GM21390 (cell line): ENCODE measurements at regions not wholly inside any gene's neighbourhood (a gene's known extent, or its start where the extent isn't known, plus 50 kb on each side); places are given as distances from the start of the nearest gene placed in this dataset.

ENCODE experiments used
- ATAC-seq: cut with Tn5 transposase; IDR thresholded peaks from one replicate; pipeline ENCODE4 v1.9.1; 2021; ENCODE audit not compliant: unreplicated experiment

- ATAC-seq = no peak
Measured at GRCh38 chr13:22047082-22047784, 376.4 kb downstream of the FGF9 start.

DNA sequence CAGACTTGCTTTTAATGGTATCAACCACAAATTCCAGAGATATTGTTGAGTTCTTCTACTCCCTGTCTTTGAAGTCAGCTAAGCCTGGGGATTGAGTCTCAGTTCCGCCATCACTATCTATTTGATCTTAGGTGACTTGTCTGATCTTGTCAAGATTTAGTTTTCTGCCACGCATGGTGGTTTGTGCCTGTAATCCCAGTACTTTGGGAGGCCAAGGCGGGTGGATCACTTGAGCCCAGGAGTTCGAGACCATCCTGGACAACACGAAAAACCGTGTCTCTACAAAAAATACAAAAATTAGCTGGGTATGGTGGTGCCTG lies 376.9 kb downstream of the FGF9 start:
- no peak for ATAC-seq

GRCh38 chr13:22049384-22049783 lies 378.5 kb downstream of the FGF9 start:
- no peak for ATAC-seq

GRCh38 chr13:22050951-22051563 lies 380.2 kb downstream of the FGF9 start:
- no peak for ATAC-seq

DNA sequence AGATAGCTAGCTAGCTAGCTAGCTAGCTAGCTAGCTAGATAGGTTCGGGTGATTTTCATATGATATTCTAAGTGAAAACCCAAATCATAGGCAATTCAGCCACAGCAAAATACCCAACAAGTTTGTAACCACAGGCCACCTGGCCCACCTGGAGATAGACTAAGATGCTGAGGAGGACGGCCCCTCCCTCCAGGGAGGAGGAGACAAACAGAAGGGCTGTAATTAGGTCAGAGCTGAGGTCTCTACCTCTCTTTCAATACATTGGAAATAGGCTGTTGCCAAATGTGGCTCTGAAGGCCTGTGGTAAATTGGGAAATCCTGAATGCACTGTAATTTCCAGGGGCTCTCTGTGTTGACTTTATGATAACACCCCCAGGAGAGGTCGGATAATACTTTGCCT lies 382.2 kb downstream of the FGF9 start:
- no peak for ATAC-seq

DNA sequence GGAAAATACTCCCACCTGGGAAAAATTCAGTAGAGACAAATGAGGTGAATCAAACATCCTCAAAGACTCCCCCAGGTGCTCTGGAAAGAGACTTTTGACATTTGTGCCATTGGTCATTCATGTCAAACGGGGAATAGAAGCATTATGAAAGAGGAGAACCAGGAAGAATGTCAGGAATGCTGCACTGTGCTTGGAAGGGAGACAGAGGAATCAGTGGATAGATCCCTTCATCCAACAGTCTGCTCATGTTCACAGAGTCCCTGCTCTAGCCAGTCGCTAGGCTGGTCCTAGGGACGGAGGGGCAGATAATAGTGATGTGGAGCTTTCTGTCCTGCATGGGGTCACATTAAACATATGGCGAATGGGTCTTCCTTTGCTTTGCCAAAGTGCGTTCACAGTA lies 384.4 kb downstream of the FGF9 start:
- ATAC-seq = no peak

DNA sequence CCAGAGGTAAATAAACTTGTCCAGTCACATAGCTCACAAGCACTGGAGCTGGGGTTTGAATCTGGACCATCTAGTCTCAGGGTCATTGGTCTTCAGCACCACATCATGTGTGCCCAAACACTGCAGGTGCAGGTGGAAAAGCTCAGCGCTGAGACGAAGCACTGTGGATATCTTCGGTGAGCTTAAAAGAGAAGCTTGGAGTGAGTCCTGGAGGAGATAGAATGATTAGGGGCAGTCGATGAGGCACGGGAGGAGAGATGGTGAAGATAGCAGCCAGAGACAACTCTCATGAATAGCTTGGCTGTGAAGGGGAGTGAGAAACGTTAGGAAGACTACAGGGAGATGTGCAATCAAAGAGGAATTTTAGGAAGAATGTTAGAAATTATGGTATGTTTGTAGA lies 389.3 kb downstream of the FGF9 start:
- no peak for ATAC-seq

DNA sequence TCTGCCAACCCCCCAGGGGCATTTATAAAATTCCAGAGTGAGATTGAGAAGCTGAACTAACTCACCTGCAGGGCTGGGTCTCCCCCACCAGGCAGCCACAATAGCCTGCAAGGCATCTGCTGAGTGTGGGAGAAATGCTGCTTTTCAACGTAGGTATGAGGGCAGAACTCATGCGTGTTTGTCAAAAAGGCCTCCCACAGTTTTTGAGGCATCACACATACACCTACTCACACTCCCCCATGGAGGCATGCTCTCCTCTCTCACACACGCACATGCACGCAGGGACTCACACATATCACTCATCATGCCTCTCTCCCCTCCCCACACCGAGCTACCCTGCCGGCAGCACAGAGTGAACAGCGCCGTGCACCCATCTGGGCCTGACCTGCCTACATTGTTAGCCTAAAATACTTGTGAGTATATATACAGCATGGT lies 390.5 kb downstream of the FGF9 start:
- ATAC-seq = peak; percentile 58

DNA sequence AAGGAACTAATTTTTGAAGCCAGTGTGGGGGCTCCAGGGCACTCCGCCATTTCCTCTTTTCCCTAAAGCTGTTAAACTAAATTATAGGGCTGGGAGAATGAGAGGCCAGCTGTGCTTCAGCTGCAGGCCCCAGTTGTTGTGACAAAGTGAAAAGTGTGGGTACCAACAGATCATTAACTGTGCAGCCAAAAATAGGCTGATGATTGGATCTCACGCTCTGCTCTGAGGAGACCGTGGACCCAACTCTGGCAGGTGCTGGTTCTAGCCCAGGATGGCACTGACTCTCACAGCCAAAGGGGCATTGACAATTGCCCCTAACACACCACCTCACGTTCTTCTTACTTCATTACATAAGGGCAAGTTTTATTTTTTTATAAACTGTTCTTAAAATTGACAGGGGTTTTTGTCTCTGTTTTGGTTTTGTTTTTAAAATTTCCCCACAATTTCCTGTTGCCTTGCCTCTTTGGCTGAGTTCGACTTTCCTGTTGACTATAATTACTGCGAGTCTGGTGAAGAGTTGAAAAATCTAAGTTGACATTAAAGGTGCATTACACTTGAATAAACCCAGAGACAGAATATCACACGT lies 391.0 kb downstream of the FGF9 start:
- peak; percentile 78 for ATAC-seq

DNA sequence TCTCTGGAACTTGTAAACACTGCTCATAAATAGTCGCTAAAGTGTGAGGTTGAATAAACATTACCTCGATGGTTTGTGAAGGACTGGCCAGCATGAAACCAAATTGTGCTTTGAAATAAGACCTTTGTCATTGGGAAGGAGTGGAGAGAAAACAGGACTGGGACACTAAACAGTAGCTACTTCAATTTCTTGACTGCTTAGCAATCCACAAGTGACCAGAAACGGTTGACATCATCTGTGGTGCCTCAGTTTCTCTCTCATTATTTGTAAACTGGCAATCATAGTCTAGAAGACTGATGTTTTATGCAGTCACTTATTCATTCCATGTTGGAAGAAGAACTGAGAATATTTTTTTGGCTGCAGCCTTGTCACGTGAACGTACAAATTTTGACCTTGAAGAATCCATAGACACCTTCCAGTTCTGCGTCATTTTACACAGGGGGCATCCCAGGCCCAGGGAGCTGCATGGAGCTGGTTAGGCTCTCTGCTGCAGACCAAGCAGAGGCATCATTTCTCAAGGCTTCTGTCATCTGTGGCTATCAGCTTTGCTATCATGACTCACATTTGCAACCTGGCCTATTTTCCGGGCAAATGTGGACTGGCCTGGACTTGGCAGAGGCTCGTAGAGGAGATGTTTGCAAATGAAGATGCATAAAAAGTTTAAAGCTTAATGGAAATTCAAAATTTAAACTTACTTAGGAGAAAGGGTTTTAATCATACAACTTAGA lies 391.8 kb downstream of the FGF9 start:
- ATAC-seq = no peak

DNA sequence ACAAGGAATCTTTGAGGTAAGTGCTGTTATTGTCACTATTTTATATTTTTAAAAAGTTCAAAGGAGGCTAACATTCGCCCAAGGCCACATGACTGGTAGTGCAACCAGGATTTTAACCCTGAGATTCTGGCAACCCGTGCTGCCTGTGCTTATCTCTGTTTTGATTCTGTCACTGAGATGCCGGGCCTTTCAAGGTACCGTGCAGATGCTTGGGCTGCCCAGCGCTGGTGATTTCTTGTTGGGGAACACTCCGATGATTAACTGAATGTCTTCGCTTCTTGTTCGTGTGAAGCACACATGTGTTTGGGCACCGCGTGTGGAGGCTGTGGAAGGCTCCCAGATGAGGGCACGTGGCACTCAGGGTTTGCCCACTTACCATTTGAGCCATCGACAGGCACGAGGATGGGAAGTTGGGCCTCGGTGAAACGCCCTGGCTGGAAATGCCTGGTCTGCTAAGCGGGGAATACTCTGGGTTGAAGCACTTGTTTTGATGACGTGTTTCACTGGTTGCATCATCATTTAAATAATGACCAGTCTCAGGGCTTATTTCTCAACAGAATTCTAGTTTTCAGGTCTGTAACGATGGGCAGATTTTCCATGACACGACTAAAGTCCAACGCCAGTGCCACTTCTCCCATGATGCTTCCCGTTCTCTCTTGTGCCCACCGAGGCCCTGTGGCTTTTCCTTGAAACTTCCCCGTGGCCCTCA lies 392.7 kb downstream of the FGF9 start:
- no peak for ATAC-seq

DNA sequence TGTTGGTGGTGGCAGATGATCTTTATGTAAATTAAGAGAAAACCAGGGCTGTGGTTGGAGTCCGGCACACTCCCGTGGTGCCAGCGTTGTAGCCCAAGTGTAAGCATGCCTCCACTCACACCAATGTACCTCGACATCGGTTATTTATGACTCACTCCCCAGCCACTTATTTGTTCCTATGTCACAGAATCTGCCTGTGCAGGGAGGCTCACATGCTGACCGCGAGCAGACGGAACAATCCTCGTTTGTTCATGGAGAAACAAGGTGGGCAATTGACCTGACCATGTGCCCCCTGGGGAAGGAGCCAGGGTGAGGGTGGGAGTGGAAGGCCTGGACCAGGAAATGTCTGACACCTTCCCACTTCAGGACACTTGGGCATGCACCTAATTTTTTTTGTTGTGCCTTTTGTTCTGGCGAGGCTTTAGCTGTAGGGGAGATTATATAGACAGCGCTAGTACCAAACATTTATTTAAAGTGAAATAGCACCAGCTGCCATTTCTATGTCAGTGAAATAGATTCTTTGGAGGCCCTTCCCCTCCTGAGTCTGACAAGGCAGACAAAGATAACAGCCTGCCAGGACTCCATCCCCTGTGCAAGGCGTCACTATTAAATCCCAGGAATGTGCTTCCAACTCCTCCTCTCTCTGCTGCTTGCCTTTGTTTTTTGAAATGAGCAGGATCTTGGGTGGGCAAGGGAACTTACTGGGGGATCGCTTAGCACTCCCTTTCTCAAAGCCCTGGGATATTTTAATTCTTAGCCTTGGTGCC lies 394.2 kb downstream of the FGF9 start:
- no peak for ATAC-seq

GRCh38 chr13:22073718-22074117 lies 402.8 kb downstream of the FGF9 start:
- ATAC-seq = peak; percentile 70

DNA sequence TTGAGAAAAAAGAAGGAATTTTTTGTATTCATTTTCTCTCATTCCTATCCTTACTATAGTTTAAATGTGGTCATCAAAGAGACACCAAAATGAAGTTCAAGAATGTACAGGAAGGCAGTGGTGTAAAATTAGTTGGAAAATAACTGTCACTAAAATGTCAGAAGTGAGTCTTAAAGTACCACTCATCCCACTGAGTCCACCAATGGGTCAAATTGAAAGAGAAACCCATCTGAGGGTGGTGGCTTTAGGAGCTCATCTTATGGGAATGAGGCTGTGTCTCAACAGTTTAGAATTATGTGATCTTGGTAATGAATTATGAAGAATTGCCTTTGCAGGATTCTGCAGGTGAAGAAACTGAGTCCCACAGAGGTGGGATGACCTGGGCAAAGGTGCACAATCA lies 403.5 kb downstream of the FGF9 start:
- no peak for ATAC-seq

DNA sequence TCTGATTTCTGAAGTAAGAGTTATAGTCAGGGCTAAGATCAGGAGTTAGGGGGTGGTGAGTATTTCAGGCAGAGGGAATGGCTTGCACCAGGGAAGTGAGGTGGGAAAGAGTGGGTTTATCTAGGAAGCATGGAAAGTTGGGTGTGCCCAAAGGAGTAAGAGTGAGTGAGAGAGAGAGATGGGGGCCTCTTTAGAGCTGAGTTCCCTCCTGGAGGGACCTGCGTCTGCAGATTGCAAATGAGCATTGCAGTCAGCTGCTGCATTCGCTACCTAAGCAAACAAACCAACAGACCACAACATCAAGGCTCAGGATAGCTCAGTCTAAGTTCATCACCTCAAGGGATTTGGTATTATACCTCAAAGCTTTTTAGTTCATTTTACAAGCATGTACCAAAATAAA lies 405.8 kb downstream of the FGF9 start:
- no peak for ATAC-seq

DNA sequence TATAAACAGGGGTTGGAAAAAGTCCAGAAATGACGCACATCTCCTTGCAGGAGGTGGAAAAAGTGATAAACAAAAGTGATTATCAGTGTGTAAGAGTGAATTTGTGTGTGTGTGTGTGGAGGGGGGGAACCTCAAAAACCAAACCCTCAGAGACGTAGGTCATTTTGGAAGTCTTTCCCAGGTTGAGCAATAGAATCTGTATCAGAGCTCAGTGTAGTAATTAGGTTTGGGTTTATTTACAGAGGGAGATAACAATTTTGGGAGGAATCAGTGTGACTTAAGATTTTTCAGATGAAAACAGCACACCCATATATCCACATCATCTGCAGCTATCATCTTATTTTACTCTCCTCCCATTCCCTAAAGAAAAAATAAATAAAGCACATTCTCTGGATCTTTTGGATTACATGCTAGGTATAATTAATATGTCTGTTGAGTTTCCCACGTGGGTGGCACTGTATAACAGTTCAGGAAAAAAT lies 406.4 kb downstream of the FGF9 start:
- ATAC-seq = no peak

- ATAC-seq = no peak
Measured at GRCh38 chr13:22077764-22078163, 406.9 kb downstream of the FGF9 start.

- no peak for ATAC-seq
Measured at GRCh38 chr13:22079961-22080360, 409.1 kb downstream of the FGF9 start.

GRCh38 chr13:22080832-22081231 lies 410.0 kb downstream of the FGF9 start:
- ATAC-seq = no peak

DNA sequence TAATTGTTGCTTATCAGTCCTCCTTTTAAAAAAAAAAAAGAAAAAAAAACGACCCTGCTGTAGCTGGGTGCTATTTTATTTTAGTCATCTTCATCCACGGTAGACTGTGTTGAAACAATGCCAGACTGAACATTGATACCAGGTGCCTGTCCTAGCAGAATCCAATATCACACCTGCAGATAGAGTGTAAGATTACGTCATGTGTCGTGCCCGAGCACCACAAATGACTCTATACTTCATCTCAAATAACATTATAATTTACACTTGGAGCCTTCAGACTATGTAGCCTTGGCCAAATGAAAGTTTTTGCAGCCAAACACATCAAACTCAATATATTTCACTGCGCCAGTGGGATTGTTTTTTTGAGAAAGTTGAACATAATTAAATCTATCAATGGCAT lies 410.6 kb downstream of the FGF9 start:
- no peak for ATAC-seq

- ATAC-seq = no peak
Measured at GRCh38 chr13:22082030-22082429, 411.2 kb downstream of the FGF9 start.
